Chondrocyte (in vitro differentiated cells): ENCODE measurements at regions not wholly inside any gene's neighbourhood (a gene's known extent, or its start where the extent isn't known, plus 50 kb on each side); places are given as distances from the start of the nearest gene placed in this dataset.
A peak's percentile ranks its signal among the peaks of the same experiment; 100 is the strongest.

ENCODE experiments used
- DNase-seq: peaks from one replicate; pipeline ENCODE4 v3.0.0; 2021; ENCODE audit warnings: mixed read lengths, low spot score
- H3K27ac Mint-ChIP-seq: one replicate; pipeline ENCODE4 v1.8.0; 2021; ENCODE audit warnings: mild to moderate bottlenecking, moderate library complexity, mixed read lengths; ENCODE audit not compliant: unreplicated experiment
- H3K27me3 Mint-ChIP-seq: 2 replicates; pipeline ENCODE4 v1.8.0; 2021; ENCODE audit warnings: low read depth, mixed read lengths
- H3K36me3 Mint-ChIP-seq: 2 replicates; pipeline ENCODE4 v1.8.0; 2021; ENCODE audit warnings: low read depth, mixed read lengths
- H3K4me1 Mint-ChIP-seq: 2 replicates; pipeline ENCODE4 v1.8.0; 2021; ENCODE audit warnings: low read depth, mild to moderate bottlenecking, mixed read lengths
- H3K4me3 Mint-ChIP-seq: one replicate; pipeline ENCODE4 v1.8.0; 2021; ENCODE audit warnings: mild to moderate bottlenecking, moderate library complexity, mixed read lengths; ENCODE audit not compliant: unreplicated experiment
- H3K9me3 Mint-ChIP-seq: 2 replicates; pipeline ENCODE4 v1.8.0; 2021; ENCODE audit warnings: low read depth, mixed read lengths
- TF ChIP-seq, protein P1 (sequence below): fragments of 200-600 bp; sonication (generic); IDR thresholded peaks from 2 replicates; pipeline ENCODE4 v1.5.0; 2021; ENCODE audit warnings: antibody characterized with exemption, mild to moderate bottlenecking, moderate library complexity

DNA sequence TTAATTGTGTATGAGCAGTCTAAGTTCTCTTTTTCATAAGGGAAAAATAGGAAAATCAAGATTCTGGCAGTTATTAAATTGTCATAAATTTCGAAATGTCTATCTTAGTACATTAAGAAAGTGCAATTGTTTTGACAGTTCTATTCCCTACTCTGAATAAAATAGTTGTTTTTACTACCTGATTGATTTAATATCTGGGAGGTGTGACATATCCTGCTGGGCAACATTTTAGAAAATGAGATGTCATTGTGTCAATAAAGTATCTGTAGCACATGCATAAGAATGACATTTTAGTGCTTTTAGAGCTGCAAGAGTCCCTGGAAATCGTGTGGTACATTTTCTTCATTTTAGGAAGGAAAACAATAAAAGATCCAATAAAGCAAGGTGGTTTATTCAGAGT is 139.2 kb upstream of the COL11A1 start:
- Mint-ChIP-seq H3K27me3 (no peaks in the 10 kb centered on the region), H3K4me3 (no peak overlapping the region), H3K27ac (no peak overlapping the region), H3K4me1 (peaks cover 60% of the 10 kb centered on the region), H3K36me3 (no peaks in the 10 kb centered on the region), H3K9me3 (no peaks in the 10 kb centered on the region)
- no peak for DNase-seq
- TF ChIP-seq, protein P1, sequence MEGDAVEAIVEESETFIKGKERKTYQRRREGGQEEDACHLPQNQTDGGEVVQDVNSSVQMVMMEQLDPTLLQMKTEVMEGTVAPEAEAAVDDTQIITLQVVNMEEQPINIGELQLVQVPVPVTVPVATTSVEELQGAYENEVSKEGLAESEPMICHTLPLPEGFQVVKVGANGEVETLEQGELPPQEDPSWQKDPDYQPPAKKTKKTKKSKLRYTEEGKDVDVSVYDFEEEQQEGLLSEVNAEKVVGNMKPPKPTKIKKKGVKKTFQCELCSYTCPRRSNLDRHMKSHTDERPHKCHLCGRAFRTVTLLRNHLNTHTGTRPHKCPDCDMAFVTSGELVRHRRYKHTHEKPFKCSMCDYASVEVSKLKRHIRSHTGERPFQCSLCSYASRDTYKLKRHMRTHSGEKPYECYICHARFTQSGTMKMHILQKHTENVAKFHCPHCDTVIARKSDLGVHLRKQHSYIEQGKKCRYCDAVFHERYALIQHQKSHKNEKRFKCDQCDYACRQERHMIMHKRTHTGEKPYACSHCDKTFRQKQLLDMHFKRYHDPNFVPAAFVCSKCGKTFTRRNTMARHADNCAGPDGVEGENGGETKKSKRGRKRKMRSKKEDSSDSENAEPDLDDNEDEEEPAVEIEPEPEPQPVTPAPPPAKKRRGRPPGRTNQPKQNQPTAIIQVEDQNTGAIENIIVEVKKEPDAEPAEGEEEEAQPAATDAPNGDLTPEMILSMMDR, result no peak

DNA sequence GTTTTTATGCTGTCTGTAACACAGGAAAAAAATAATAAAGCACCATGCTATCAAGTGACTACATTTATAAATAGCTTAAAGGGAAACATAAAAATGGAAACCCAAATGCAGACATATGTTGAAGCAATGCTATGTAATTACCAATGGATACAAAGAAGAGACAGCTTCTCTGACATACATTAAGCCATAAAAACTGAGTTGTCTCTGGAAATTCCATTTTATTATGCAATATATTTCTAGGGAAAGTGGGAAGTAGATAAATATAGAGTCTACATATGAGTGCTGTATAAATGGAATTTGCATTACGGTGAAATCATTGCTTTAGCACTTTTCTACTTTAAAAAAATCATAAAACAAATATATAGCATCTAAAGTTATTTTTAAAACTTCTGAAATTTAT is 135.2 kb upstream of the COL11A1 start:
- TF ChIP-seq, protein P1, result no peak
- Mint-ChIP-seq H3K36me3 (no peaks in the 10 kb centered on the region), H3K27me3 (no peaks in the 10 kb centered on the region), H3K9me3 (peaks cover 1% of the 10 kb centered on the region), H3K27ac (no peak overlapping the region), H3K4me3 (no peak overlapping the region), H3K4me1 (peaks cover 37% of the 10 kb centered on the region)
- DNase-seq, result no peak

DNA sequence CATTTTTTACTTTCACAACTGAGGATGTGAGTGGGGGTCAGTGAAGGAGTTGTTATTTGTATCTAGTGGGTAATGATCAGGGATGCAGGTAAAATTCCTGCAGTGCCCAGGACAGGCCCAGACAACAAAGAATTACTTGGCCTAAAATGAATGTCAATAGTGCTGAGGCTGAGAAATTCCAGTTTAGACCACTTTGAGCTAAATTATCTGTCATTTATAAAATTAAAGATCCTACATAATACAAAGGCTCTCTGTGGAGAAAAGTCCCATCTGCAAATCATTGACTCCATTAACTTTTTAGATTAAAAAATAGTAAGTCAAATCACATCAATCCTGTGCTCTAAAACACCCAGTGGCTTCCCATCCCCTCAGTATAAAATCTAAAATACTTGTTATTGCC is 130.7 kb upstream of the COL11A1 start:
- TF ChIP-seq, protein P1, result no peak
- DNase-seq, result no peak
- no peak overlapping the region for H3K4me3 Mint-ChIP-seq
- peaks cover 12% of the 10 kb centered on the region for H3K9me3 Mint-ChIP-seq
- no peak overlapping the region for H3K27ac Mint-ChIP-seq
- H3K4me1 Mint-ChIP-seq, result peaks cover 11% of the 10 kb centered on the region
- no peaks in the 10 kb centered on the region for H3K27me3 Mint-ChIP-seq
- H3K36me3 Mint-ChIP-seq, result no peaks in the 10 kb centered on the region

DNA sequence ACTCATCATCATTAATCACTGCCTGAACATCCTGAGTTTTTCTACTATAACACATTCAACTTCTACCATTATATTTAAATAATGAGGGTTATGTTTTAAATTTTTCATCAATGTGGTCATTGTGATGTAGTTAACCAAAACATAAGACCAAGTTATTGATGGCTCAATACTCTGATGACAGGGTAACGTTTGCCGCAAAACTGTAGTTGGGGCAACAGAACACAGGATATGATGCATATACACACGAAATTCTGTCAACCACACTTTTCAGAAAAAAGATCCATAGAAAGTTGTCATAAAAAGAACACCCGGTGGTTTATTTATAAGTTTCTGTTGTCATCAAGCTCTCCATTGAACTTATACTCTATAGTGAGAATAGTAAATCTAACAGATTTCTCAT is 121.7 kb upstream of the COL11A1 start:
- Mint-ChIP-seq H3K27me3 (no peaks in the 10 kb centered on the region), H3K9me3 (no peaks in the 10 kb centered on the region), H3K4me3 (no peak overlapping the region), H3K4me1 (peaks cover 16% of the 10 kb centered on the region), H3K36me3 (no peaks in the 10 kb centered on the region), H3K27ac (no peak overlapping the region)
- no peak for DNase-seq
- TF ChIP-seq, protein P1, result no peak

DNA sequence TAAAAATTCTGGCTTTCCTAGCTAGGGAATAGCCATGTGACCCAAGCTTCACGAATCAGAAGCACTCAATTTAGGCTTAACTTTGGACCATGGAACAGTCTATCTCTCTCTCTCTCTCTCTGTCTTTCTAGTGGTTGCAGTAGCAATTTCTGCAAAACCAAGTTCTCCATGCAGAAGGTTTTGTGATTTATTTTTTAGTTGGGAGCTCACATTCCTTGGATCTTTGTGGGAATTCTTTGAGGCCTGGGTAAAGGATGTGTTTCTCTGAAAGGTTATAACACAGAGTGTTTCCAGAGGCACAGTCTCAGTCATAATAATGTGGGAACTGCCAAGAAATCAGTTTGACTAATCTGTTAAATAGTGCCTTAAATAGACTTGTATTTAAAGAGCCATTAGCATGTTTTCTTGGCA is 112.3 kb upstream of the COL11A1 start:
- H3K4me3 Mint-ChIP-seq, result no peak overlapping the region
- peaks cover 2% of the 10 kb centered on the region for H3K9me3 Mint-ChIP-seq
- no peak for DNase-seq
- peak overlapping the region; percentile 86 for H3K27ac Mint-ChIP-seq
- peaks cover 41% of the 10 kb centered on the region for H3K4me1 Mint-ChIP-seq
- TF ChIP-seq, protein P1, result no peak
- no peaks in the 10 kb centered on the region for H3K36me3 Mint-ChIP-seq
- no peaks in the 10 kb centered on the region for H3K27me3 Mint-ChIP-seq
